MCF 10A (cell line): ENCODE measurements at regions not wholly inside any gene's neighbourhood (a gene's known extent, or its start where the extent isn't known, plus 50 kb on each side); places are given as distances from the start of the nearest gene placed in this dataset.

Experiments
- BruUV-seq: library from RNA; stranded (reverse); fragments of 400-500 nt; replicated peaks from 2 replicates; lab custom pipeline; 2021; lab: Mats Ljungman, UMichigan
- CTCF ChIA-PET: fragments of 300-600 bp; sonication (Branson Sonifier 250); formaldehyde crosslinking; extraction: SDS; loops from one replicate; lab custom pipeline; 2021; ENCODE audit warnings: antibody characterized with exemption, inconsistent platforms; lab: Yijun Ruan, JAX
- POLR2A ChIA-PET: fragments of 300-600, 350-650 bp; sonication (Branson Sonifier 250); formaldehyde crosslinking; extraction: SDS; loops from one replicate; lab custom pipeline; 2020; ENCODE audit warnings: antibody characterized with exemption, inconsistent platforms; lab: Yijun Ruan, JAX
- DNase-seq: peaks from one replicate; pipeline ENCODE4 v3.0.0-alpha.2; 2018; ENCODE audit not compliant: unreplicated experiment
- H3K27ac Mint-ChIP-seq: one replicate; pipeline ENCODE4 v1.8.0; 2022; ENCODE audit warnings: mild to moderate bottlenecking, low read depth, mixed read lengths; ENCODE audit not compliant: unreplicated experiment
- H3K27me3 Mint-ChIP-seq: one replicate; pipeline ENCODE4 v1.8.0; 2022; ENCODE audit warnings: mixed read lengths; ENCODE audit not compliant: insufficient read depth, unreplicated experiment
- H3K36me3 Mint-ChIP-seq: one replicate; pipeline ENCODE4 v1.8.0; 2022; ENCODE audit warnings: mild to moderate bottlenecking, moderate library complexity, mixed read lengths; ENCODE audit not compliant: insufficient read depth, unreplicated experiment
- H3K4me1 Mint-ChIP-seq: one replicate; pipeline ENCODE4 v1.8.0; 2022; ENCODE audit warnings: mixed read lengths; ENCODE audit not compliant: insufficient read depth, unreplicated experiment
- H3K4me3 Mint-ChIP-seq: one replicate; pipeline ENCODE4 v1.8.0; 2022; ENCODE audit warnings: mild to moderate bottlenecking, moderate library complexity, mixed read lengths; ENCODE audit not compliant: unreplicated experiment
- H3K9me3 Mint-ChIP-seq: one replicate; pipeline ENCODE4 v1.8.0; 2022; ENCODE audit warnings: mixed read lengths; ENCODE audit not compliant: unreplicated experiment
- CTCF ChIP-seq: fragments of 200-600 bp; IDR thresholded peaks from one replicate; pipeline ENCODE4 v1.8.0; 2022; ENCODE audit warnings: antibody characterized with exemption, mild to moderate bottlenecking; ENCODE audit not compliant: unreplicated experiment
- intact Hi-C: fragments of 100-400 bp; cut with micrococcal nuclease; formaldehyde crosslinking; loops from 2 replicates; pipeline ENCODE4 v1.14.1; 2022

- Mint-ChIP-seq H3K27me3 (no peaks in the 10 kb centered on the region), H3K4me3 (no peak overlapping the region), H3K27ac (no peak overlapping the region), H3K36me3 (no peaks in the 10 kb centered on the region), H3K4me1 (peaks cover 3% of the 10 kb centered on the region), H3K9me3 (no peaks in the 10 kb centered on the region)
- DNase-seq: no peak
- no TSS peak for BruUV-seq
- ChIA-PET CTCF (interaction anchor here (0.8 kb wide), 1 partner anchor 987 kb away, joined by 3 read pairs; no protein-coding TSS in a partner anchor), POLR2A (no interaction called here)
- intact Hi-C loops: no loop called here
- TF ChIP-seq CTCF: no peak
Observed at GRCh38 chr9:11417782-11418181, 805.0 kb upstream of the PTPRD start.

GRCh38 chr9:11431490-11431889 is 818.7 kb upstream of the PTPRD start:
- no peak overlapping the region for H3K4me3 Mint-ChIP-seq
- no peaks in the 10 kb centered on the region for H3K4me1 Mint-ChIP-seq
- H3K9me3 Mint-ChIP-seq: peaks cover 8% of the 10 kb centered on the region
- no TSS peak for BruUV-seq
- TF ChIP-seq CTCF: no peak
- ChIA-PET CTCF (no interaction called here), POLR2A (no interaction called here)
- H3K27me3 Mint-ChIP-seq: peaks cover 11% of the 10 kb centered on the region
- DNase-seq: no peak
- no peaks in the 10 kb centered on the region for H3K36me3 Mint-ChIP-seq
- intact Hi-C loops: no loop called here
- H3K27ac Mint-ChIP-seq: no peak overlapping the region

- no peaks in the 10 kb centered on the region for H3K4me1 Mint-ChIP-seq
- BruUV-seq: no TSS peak
Observed at GRCh38 chr9:11432361-11432760, 819.6 kb upstream of the PTPRD start.

GRCh38 chr9:11443631-11444030 is 830.8 kb upstream of the PTPRD start:
- Mint-ChIP-seq H3K9me3 (no peaks in the 10 kb centered on the region), H3K27ac (no peak overlapping the region), H3K36me3 (no peaks in the 10 kb centered on the region), H3K27me3 (no peaks in the 10 kb centered on the region), H3K4me1 (no peaks in the 10 kb centered on the region), H3K4me3 (no peak overlapping the region)
- ChIA-PET POLR2A (no interaction called here), CTCF (no interaction called here)
- no peak for TF ChIP-seq CTCF
- no peak for DNase-seq
- intact Hi-C loops: no loop called here
- no TSS peak for BruUV-seq

More at GRCh38 chr9:11432361-11432760, 819.6 kb upstream of the PTPRD start:
- no peak for TF ChIP-seq CTCF
- Mint-ChIP-seq H3K27ac (no peak overlapping the region), H3K36me3 (no peaks in the 10 kb centered on the region), H3K4me3 (no peak overlapping the region), H3K9me3 (peaks cover 4% of the 10 kb centered on the region), H3K27me3 (peaks cover 6% of the 10 kb centered on the region)
- POLR2A ChIA-PET: no interaction called here
- no peak for DNase-seq
- CTCF ChIA-PET: no interaction called here
- intact Hi-C loops: no loop called here
